GM21360 (cell line): ENCODE measurements at regions not wholly inside any gene's neighbourhood (a gene's known extent, or its start where the extent isn't known, plus 50 kb on each side); places are given as distances from the start of the nearest gene placed in this dataset.

Source experiments
- ATAC-seq: cut with Tn5 transposase; IDR thresholded peaks from one replicate; pipeline ENCODE4 v1.9.1; 2021; ENCODE audit warnings: mild to moderate bottlenecking, moderate library complexity; ENCODE audit not compliant: unreplicated experiment

GRCh38 chr21:41037212-41037611 lies 130.7 kb upstream of the BACE2 start:
- ATAC-seq, result no peak

- no peak for ATAC-seq
These were observed 130.0 kb upstream of the BACE2 start for GRCh38 chr21:41037936-41038335.

- ATAC-seq, result no peak
These were observed 124.9 kb upstream of the BACE2 start for GRCh38 chr21:41043014-41043413.

- ATAC-seq, result no peak
These were observed 122.3 kb upstream of the BACE2 start for GRCh38 chr21:41045534-41046268.

GRCh38 chr21:41048145-41048544 lies 119.8 kb upstream of the BACE2 start:
- no peak for ATAC-seq

GRCh38 chr21:41048623-41049022 lies 119.3 kb upstream of the BACE2 start:
- no peak for ATAC-seq

- ATAC-seq, result no peak
These were observed 115.0 kb upstream of the BACE2 start for GRCh38 chr21:41052820-41053555.

GRCh38 chr21:41054018-41054578 lies 113.9 kb upstream of the BACE2 start:
- no peak for ATAC-seq

GRCh38 chr21:41055266-41055665 lies 112.7 kb upstream of the BACE2 start:
- ATAC-seq, result no peak

GRCh38 chr21:41059871-41060270 lies 108.1 kb upstream of the BACE2 start:
- ATAC-seq, result no peak

GRCh38 chr21:41061701-41062100 lies 106.3 kb upstream of the BACE2 start:
- no peak for ATAC-seq

- no peak for ATAC-seq
These were observed 103.6 kb upstream of the BACE2 start for GRCh38 chr21:41064334-41064791.

GRCh38 chr21:41064951-41065350 lies 103.0 kb upstream of the BACE2 start:
- no peak for ATAC-seq

- ATAC-seq, result no peak
These were observed 102.4 kb upstream of the BACE2 start for GRCh38 chr21:41065539-41065938.

GRCh38 chr21:41066086-41066938 lies 101.6 kb upstream of the BACE2 start:
- ATAC-seq, result no peak

GRCh38 chr21:41067709-41068108 lies 100.3 kb upstream of the BACE2 start:
- ATAC-seq, result no peak

- no peak for ATAC-seq
These were observed 99.5 kb upstream of the BACE2 start for GRCh38 chr21:41068496-41068895.

- ATAC-seq, result peak; percentile 66
These were observed 98.9 kb upstream of the BACE2 start for GRCh38 chr21:41068967-41069642.

GRCh38 chr21:41070284-41070683 lies 97.7 kb upstream of the BACE2 start:
- no peak for ATAC-seq
